HG03039 (cell line): ENCODE measurements at regions not wholly inside any gene's neighbourhood (a gene's known extent, or its start where the extent isn't known, plus 50 kb on each side); places are given as distances from the start of the nearest gene placed in this dataset.

Experiments
- ATAC-seq: cut with Tn5 transposase; IDR thresholded peaks from one replicate; pipeline ENCODE4 v1.9.1; 2021; ENCODE audit warnings: mild to moderate bottlenecking, moderate library complexity; ENCODE audit not compliant: unreplicated experiment

- ATAC-seq: no peak
Observed at GRCh38 chr2:60067006-60067405, 486.4 kb downstream of the BCL11A start.

DNA sequence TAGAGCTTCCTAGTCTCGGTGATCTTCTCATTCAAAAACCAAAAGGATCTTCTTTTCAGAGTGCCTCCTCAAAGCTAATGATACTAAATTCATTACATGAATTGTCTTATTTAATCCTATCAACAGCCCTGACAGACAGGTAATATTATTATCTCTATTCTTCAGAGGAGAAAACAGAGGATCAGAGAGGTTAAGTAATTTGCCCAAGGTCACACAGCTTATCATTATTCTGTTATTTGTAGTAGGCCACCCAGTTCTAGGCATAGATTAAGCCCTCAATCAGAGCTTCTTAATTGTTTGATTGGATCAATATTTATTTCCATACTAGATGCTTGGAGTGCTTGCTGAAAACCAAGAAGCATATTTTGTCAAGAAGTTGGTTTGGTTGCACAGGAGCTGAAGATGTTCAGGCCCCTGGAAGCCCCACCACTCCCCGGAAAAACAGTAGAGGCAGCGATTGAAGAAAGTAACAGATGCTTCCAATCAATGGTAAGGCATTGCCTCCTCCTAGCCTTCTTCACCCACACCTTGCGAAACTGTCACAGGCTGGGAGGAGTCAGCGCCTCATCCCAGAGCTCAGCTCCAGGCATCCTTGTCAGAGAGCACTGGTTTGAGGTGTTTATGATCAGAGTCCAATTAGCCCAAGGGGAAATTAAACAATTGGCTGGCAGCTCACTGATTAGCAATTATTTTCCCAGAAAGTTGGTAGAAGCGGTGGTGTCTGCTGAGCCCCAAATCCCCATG is 487.2 kb downstream of the BCL11A start:
- no peak for ATAC-seq

- no peak for ATAC-seq
Observed at GRCh38 chr2:60064687-60065389, 488.6 kb downstream of the BCL11A start.

DNA sequence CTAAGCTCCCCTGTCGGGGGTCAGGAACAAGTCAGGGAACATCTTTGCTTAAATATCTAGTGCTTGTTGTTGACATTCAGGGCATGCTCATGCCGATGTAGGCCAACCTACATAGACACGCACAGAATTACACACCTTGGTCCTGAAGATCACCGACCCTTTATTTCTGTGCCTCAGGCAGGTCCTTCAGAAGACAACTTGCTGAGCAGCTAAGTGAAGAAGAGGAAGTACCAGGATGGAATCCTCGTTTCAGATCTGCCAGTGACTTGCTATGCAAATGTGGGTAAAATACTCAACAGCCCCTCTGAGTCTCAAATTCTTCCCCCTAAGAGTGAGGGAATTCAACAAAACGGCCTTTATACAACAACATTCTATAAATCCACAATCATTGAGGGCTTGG is 494.7 kb downstream of the BCL11A start:
- ATAC-seq: no peak

DNA sequence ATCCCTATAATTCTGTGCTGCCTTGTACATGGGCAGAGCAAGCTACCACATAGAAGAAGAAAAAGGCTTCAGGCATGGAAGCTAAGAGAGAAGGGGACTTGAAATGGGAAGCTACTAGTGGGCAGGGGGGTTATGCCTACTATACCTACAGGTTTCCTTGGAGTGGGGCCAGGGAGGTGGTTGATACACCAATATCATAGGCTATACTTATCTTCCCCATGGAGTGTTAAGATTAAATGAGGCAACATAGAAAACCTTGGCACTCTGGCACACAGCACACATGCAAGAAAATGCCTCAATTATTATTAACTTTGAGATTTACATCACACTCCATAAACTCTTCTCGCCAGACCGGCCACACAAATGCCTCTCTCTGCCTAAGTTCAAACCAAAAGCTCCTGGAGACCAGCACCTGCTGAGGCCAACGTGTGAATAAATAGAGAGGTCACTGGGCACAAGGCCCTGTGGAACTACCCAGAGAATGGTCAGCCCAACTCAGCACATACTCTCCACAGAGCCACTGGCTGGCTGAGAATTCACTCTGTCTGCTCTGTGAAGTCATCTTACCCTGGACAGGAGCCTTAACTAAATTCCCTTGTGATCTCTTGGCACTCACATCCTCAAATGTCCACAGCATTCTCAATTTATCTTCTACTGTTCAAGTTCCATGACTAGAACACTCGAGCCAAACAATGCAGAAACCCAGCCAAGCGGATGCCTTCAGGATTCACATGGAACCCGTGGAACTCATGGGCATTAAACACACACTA is 498.7 kb downstream of the BCL11A start:
- no peak for ATAC-seq

DNA sequence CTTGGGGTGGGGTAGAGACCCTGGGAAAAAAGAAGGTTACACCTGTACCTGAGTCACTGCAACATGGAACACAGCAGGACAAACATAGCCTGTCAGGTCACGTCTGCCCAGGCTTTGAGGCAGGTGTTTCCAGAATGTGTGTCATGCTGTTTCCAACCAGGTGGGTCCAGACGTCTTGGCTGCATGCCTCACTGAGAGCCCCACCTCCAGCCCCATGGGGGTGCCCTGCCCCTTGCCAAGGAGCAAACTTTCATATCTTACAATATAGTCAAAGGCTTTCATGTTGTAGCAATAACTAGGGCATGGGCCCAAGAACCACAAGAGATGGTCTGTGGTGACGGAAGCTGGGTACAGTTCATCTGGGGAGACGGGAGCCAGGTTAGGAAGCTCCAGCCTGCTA is 499.7 kb downstream of the BCL11A start:
- ATAC-seq: no peak

GRCh38 chr2:60052601-60053000 is 500.9 kb downstream of the BCL11A start:
- no peak for ATAC-seq

- no peak for ATAC-seq
Observed at GRCh38 chr2:60051991-60052390, 501.5 kb downstream of the BCL11A start.

- ATAC-seq: no peak
Observed at GRCh38 chr2:60047944-60048525, 505.4 kb downstream of the BCL11A start.

GRCh38 chr2:60047347-60047746 is 506.1 kb downstream of the BCL11A start:
- no peak for ATAC-seq

DNA sequence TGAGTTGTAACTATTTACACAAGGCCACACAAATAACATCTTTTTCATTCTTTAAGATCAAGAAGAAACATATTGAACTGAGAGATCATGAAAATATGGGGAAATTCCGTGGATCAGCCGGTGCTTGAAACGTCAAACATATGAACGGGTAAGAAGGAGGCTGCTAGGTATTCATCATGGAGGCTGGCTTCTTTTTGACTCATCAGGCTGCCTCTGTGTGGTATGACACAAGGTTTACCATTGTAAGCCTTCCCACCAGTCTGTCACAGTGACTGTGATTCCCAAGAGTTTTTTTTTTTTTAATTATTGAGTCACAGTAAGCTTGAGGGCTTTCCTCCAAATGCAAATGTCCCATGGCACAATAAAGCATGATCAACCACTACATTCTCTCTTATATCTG is 506.9 kb downstream of the BCL11A start:
- ATAC-seq: no peak

DNA sequence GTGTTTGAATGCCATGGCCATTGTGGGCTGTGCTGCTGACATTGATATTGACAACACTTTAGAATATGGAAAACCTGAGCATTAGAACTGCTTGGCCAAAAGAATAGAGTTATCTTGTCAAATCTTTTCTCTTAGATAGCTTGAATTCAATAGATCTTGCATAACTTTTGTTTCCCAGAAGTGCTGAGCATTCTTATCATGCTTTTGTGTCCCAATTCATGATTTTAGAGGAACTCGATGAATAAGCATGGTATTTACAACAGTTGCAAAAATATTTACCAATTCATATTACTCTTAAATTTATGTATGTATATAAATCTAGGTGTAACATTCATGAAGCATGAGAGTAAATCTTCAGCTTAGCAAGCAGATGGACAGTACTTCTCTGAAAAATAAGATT is 508.0 kb downstream of the BCL11A start:
- ATAC-seq: no peak

DNA sequence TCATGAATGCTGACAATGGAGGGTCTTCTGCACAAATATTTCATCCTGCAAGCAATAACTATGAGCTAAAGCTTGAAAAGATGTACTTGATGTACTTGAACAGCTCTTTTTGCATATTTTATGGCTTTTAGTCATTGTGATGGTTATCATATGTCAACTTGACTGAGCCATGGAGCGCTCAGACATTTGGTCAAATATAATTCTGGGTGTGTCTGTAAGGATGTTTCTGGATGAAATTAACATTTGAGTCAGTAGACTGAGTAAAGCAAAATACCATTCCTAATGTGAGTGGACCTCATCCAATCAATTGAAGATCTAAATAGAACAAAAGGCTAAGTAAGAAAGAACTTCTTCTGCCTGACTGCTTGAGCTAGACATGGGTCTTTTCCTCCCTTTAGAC is 509.0 kb downstream of the BCL11A start:
- no peak for ATAC-seq

DNA sequence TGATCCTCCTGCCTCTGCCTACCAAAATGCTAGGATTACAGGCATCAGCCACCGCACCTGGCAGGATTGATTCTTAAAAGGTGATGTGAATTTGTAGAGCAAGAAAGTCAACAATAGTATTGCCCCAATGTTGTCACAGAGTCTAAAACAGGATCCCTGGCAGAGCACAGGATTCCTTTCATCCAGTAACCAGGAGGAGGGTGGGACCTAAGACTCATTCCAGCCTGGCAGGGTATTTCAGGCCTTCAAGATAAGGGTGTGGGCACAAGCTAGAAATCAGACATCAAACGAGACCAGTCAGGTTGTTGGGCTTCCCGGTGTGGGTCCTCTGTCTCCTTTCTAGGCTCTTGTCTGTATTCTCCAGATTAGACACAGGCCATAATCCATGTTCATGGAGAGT is 511.4 kb downstream of the BCL11A start:
- ATAC-seq: no peak

DNA sequence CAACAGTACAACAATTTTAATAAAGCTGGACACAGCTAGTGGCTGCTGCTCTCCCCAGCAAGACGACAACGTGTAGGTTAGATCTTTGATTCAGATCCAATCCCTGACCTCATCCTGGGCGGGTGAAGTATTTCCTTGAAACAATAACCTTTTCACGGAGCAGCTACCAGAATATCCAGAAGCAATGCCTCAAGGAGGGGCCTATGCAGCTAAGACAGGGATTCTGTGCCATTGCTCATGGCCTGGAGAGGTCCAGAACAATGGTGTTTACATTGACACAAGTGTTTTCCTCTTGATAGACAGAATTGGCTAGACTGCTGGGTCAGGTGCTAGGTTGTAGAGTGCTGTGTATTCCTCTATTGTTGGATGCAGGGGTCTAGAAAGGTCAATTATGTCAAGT is 520.1 kb downstream of the BCL11A start:
- ATAC-seq: no peak

GRCh38 chr2:60029566-60029883 is 523.9 kb downstream of the BCL11A start:
- ATAC-seq: no peak

- ATAC-seq: no peak
Observed at GRCh38 chr2:60028849-60029565, 524.4 kb downstream of the BCL11A start.

DNA sequence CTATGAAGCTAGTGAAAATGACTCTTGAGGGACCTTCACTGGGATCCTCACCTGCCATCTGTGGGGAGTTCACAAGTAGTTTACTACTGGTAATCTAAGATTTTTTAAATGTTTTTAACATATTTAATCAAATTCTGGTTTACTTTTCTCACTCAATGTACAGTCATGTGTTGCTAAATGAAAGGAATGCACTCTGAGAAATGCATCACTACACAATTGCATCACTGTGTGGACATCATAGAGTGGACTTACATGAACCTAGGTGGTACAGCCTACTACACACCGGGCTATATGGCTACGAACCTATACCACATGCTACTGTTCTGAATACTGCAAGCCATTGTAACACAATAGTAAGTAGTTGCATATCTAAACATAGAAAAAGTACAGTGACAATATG is 528.0 kb downstream of the BCL11A start:
- ATAC-seq: no peak

DNA sequence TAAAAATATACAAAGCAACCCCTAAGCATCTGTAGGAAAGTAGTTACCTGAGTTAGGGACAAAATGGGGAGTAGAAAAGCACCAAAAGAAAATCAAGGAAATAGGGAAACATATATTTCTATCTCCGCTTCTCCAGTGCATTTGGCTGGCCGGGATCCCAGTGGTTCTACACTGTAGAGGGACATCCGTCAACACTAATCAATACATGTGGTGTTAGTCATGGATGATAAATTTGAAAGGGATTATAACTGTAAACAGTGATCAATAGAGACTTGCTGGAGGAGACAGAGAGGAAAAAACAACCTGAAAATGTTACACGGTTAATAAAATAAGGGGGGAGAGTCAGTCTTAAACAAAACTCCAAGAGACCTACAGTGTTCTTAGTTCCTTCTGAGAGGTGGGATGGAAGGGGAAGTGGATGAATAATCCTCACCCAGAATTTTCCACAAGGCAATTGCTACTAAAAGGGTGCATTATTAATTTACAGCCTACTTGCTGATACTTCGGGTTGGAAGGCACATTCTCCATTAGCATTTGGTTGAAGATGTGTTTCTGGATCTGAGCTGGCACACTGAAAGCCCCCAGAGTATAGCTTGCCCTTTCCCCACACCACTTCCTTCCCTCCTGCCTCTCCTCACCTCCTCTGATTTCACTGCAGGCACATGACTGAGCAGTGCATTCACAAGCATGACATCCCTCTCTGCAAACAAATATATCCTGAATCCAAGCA is 530.0 kb downstream of the BCL11A start:
- ATAC-seq: no peak

- ATAC-seq: no peak
Observed at GRCh38 chr2:60007671-60008070, 545.8 kb downstream of the BCL11A start.
